BJ (cell line): ENCODE measurements at regions not wholly inside any gene's neighbourhood (a gene's known extent, or its start where the extent isn't known, plus 50 kb on each side); places are given as distances from the start of the nearest gene placed in this dataset.

Experiments
- CTCF ChIA-PET: fragments of 350-600 bp; formaldehyde crosslinking; extraction: SDS; loops from one replicate; lab custom pipeline; 2021; ENCODE audit warnings: antibody characterized with exemption, inconsistent platforms; lab: Yijun Ruan, JAX
- POLR2A ChIA-PET: fragments of 300-600 bp; sonication (Branson Sonifier 250); formaldehyde crosslinking; extraction: SDS; loops from one replicate; lab custom pipeline; 2021; ENCODE audit warnings: antibody characterized with exemption; lab: Charles Lee
- DNase-seq: peaks from one replicate; pipeline ENCODE4 v3.0.0-alpha.2; 2011; ENCODE audit warnings: low read depth
- H3K27me3 ChIP-seq: 2 replicates; pipeline ENCODE4 v1.6.0; 2011; ENCODE audit warnings: low read length; ENCODE audit not compliant: control insufficient read depth, insufficient read depth
- H3K36me3 ChIP-seq: 2 replicates; pipeline ENCODE4 v1.5.1; 2011; ENCODE audit warnings: low read length; ENCODE audit not compliant: control insufficient read depth, insufficient read depth
- H3K4me3 ChIP-seq: 2 replicates; pipeline ENCODE4 v1.5.1; 2011; ENCODE audit warnings: low read depth, mild to moderate bottlenecking, control low read depth, low read length
- TF ChIP-seq, protein P1 (sequence below): IDR thresholded peaks from 2 replicates; pipeline ENCODE4 v1.5.1; 2011; ENCODE audit warnings: low read depth, mild to moderate bottlenecking, control low read depth, inconsistent platforms, low read length, moderate library complexity; ENCODE audit not compliant: insufficient read depth

DNA sequence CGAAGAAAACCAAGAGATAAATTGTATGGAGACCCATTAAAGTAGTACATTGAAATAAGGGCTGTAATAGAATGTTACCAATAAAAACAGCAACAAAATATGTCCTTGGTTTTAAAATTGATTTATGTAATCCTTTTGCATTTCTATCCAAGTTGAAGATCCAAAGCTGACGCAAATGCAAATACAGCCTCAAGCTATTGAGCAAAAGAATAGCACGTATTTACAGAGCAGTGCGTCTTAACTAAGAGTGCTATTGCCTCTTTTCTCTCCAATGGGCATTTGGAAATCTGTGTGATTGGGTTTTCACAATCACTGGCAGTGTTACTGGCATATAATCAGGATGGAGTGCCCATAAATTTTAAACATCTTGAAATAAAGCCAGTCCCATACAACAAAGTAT lies 417.4 kb downstream of the TLL1 start:
- H3K27me3 ChIP-seq, result no peaks in the 10 kb centered on the region
- no peaks in the 10 kb centered on the region for H3K36me3 ChIP-seq
- TF ChIP-seq, protein P1, sequence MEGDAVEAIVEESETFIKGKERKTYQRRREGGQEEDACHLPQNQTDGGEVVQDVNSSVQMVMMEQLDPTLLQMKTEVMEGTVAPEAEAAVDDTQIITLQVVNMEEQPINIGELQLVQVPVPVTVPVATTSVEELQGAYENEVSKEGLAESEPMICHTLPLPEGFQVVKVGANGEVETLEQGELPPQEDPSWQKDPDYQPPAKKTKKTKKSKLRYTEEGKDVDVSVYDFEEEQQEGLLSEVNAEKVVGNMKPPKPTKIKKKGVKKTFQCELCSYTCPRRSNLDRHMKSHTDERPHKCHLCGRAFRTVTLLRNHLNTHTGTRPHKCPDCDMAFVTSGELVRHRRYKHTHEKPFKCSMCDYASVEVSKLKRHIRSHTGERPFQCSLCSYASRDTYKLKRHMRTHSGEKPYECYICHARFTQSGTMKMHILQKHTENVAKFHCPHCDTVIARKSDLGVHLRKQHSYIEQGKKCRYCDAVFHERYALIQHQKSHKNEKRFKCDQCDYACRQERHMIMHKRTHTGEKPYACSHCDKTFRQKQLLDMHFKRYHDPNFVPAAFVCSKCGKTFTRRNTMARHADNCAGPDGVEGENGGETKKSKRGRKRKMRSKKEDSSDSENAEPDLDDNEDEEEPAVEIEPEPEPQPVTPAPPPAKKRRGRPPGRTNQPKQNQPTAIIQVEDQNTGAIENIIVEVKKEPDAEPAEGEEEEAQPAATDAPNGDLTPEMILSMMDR, result no peak
- ChIA-PET CTCF (no interaction called here), POLR2A (no interaction called here)
- H3K4me3 ChIP-seq, result no peak overlapping the region
- no peak for DNase-seq

DNA sequence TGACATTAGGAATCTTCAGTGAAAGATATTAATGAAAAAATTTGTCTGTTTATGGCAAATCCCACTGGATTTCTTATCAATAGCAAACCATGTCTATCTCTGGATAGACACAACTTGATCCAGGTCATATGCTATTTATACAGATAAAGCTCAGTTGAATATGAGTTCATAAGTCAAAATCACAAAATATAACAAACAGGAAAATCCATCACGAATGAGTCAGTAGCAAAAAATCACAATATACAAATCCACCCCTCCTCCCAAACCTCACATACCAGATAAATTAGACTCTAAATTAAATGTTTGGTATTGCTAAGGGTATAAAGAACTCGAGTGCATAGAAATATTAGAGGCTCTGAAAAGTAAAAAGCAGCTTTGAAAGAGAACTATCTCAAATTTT lies 420.5 kb downstream of the TLL1 start:
- POLR2A ChIA-PET, result no interaction called here
- TF ChIP-seq, protein P1, result no peak
- H3K36me3 ChIP-seq, result no peaks in the 10 kb centered on the region

DNA sequence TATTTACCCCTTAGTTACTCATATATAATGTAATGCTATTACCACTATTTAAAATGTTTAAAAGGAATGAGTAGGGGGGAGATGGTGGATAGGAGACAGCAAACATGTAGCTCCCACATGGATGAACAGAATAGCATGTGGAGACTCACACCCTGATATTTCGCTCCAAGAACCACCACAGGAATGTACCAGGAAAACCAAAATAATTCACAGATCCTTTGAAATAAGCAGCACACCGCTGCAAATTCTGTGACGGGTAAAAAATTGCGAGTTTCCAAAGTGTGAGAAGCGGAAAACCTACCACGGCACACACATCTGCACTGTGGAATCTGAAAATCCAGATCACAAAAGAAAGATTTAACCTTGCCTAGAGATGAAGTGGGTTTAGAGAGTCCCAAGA lies 428.2 kb downstream of the TLL1 start:
- DNase-seq, result no peak
- Histone ChIP-seq H3K27me3 (no peaks in the 10 kb centered on the region), H3K36me3 (no peaks in the 10 kb centered on the region), H3K4me3 (no peak overlapping the region)
- POLR2A ChIA-PET, result no interaction called here
- TF ChIP-seq, protein P1, result no peak
- CTCF ChIA-PET, result interaction anchor here (0.6 kb wide), 1 partner anchor 135 kb away, joined by 3 read pairs; no protein-coding TSS in a partner anchor

More for the DNA sequence above, 420.5 kb downstream of the TLL1 start:
- DNase-seq, result no peak
- no peaks in the 10 kb centered on the region for H3K27me3 ChIP-seq
- no peak overlapping the region for H3K4me3 ChIP-seq
- CTCF ChIA-PET, result no interaction called here

DNA sequence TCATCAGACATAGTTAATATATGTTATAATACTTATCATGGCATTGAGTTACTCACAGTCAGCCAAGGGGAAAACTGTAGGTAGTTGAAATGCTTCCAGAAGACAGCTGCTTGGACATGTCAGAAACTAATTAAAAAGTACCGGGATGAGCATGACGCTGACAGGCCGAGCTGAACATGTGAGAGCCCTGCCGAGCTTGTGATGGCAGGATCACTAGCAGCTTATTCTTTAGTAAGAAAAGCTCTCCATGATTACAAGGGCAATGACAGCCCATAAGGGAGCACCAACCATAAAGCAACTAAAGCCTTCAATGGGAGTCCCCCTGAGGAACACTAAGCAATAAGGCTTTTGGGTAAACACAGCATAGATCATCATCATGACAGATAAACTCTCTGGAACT lies 435.6 kb downstream of the TLL1 start:
- POLR2A ChIA-PET, result no interaction called here
- CTCF ChIA-PET, result no interaction called here
- Histone ChIP-seq H3K4me3 (no peak overlapping the region), H3K36me3 (no peaks in the 10 kb centered on the region), H3K27me3 (no peaks in the 10 kb centered on the region)
- TF ChIP-seq, protein P1, result no peak
- no peak for DNase-seq

DNA sequence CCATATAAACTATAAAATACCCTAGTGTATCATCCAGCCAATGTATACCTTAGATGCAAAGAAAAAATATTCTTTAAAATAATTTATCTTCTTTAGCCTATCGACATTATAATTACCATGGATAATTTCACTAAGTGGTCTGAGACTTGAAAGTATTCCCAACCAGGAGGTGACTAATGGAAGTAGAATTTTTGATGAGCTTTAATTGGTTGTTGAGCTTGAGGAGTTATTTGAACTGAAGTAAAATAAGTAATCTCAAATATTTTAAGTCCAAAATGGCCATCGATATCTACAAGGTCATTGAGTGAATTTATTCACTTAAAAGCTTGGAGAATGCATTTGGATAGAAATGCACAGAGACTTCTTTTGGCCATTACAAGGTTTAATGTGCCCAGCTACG lies 436.2 kb downstream of the TLL1 start:
- TF ChIP-seq, protein P1, result no peak
- Histone ChIP-seq H3K27me3 (no peaks in the 10 kb centered on the region), H3K4me3 (no peak overlapping the region), H3K36me3 (no peaks in the 10 kb centered on the region)
- CTCF ChIA-PET, result no interaction called here
- POLR2A ChIA-PET, result no interaction called here
- DNase-seq, result no peak
